MCF 10A (cell line): ENCODE measurements at regions not wholly inside any gene's neighbourhood (a gene's known extent, or its start where the extent isn't known, plus 50 kb on each side); places are given as distances from the start of the nearest gene placed in this dataset.

Source experiments
- BruUV-seq: library from RNA; stranded (reverse); fragments of 400-500 nt; replicated peaks from 2 replicates; lab custom pipeline; 2021; lab: Mats Ljungman, UMichigan
- CTCF ChIA-PET: fragments of 300-600 bp; sonication (Branson Sonifier 250); formaldehyde crosslinking; extraction: SDS; loops from one replicate; lab custom pipeline; 2021; ENCODE audit warnings: antibody characterized with exemption, inconsistent platforms; lab: Yijun Ruan, JAX
- POLR2A ChIA-PET: fragments of 300-600, 350-650 bp; sonication (Branson Sonifier 250); formaldehyde crosslinking; extraction: SDS; loops from one replicate; lab custom pipeline; 2020; ENCODE audit warnings: antibody characterized with exemption, inconsistent platforms; lab: Yijun Ruan, JAX
- DNase-seq: peaks from one replicate; pipeline ENCODE4 v3.0.0-alpha.2; 2018; ENCODE audit not compliant: unreplicated experiment
- H3K27ac Mint-ChIP-seq: one replicate; pipeline ENCODE4 v1.8.0; 2022; ENCODE audit warnings: mild to moderate bottlenecking, low read depth, mixed read lengths; ENCODE audit not compliant: unreplicated experiment
- H3K27me3 Mint-ChIP-seq: one replicate; pipeline ENCODE4 v1.8.0; 2022; ENCODE audit warnings: mixed read lengths; ENCODE audit not compliant: insufficient read depth, unreplicated experiment
- H3K36me3 Mint-ChIP-seq: one replicate; pipeline ENCODE4 v1.8.0; 2022; ENCODE audit warnings: mild to moderate bottlenecking, moderate library complexity, mixed read lengths; ENCODE audit not compliant: insufficient read depth, unreplicated experiment
- H3K4me1 Mint-ChIP-seq: one replicate; pipeline ENCODE4 v1.8.0; 2022; ENCODE audit warnings: mixed read lengths; ENCODE audit not compliant: insufficient read depth, unreplicated experiment
- H3K4me3 Mint-ChIP-seq: one replicate; pipeline ENCODE4 v1.8.0; 2022; ENCODE audit warnings: mild to moderate bottlenecking, moderate library complexity, mixed read lengths; ENCODE audit not compliant: unreplicated experiment
- H3K9me3 Mint-ChIP-seq: one replicate; pipeline ENCODE4 v1.8.0; 2022; ENCODE audit warnings: mixed read lengths; ENCODE audit not compliant: unreplicated experiment
- intact Hi-C: fragments of 100-400 bp; cut with micrococcal nuclease; formaldehyde crosslinking; loops from 2 replicates; pipeline ENCODE4 v1.14.1; 2022
- TF ChIP-seq, protein P1 (sequence below): fragments of 200-600 bp; IDR thresholded peaks from one replicate; pipeline ENCODE4 v1.8.0; 2022; ENCODE audit warnings: antibody characterized with exemption, mild to moderate bottlenecking; ENCODE audit not compliant: unreplicated experiment

- no peaks in the 10 kb centered on the region for H3K27me3 Mint-ChIP-seq
- H3K36me3 Mint-ChIP-seq, result no peaks in the 10 kb centered on the region
- TF ChIP-seq, protein P1, sequence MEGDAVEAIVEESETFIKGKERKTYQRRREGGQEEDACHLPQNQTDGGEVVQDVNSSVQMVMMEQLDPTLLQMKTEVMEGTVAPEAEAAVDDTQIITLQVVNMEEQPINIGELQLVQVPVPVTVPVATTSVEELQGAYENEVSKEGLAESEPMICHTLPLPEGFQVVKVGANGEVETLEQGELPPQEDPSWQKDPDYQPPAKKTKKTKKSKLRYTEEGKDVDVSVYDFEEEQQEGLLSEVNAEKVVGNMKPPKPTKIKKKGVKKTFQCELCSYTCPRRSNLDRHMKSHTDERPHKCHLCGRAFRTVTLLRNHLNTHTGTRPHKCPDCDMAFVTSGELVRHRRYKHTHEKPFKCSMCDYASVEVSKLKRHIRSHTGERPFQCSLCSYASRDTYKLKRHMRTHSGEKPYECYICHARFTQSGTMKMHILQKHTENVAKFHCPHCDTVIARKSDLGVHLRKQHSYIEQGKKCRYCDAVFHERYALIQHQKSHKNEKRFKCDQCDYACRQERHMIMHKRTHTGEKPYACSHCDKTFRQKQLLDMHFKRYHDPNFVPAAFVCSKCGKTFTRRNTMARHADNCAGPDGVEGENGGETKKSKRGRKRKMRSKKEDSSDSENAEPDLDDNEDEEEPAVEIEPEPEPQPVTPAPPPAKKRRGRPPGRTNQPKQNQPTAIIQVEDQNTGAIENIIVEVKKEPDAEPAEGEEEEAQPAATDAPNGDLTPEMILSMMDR, result peak; percentile 79
- CTCF ChIA-PET, result interaction anchor here (0.6 to 4.9 kb wide), 26 partner anchors 9 to 762 kb away, joined by 3 to 25 read pairs (median 4); no protein-coding TSS in a partner anchor
- no TSS peak for BruUV-seq
- peaks cover 7% of the 10 kb centered on the region for H3K9me3 Mint-ChIP-seq
- H3K4me1 Mint-ChIP-seq, result no peaks in the 10 kb centered on the region
- POLR2A ChIA-PET, result interaction anchor here (0.6 kb wide), 1 partner anchor 349 kb away, joined by 3 read pairs; no protein-coding TSS in a partner anchor
- peak overlapping the region; percentile 0 for H3K27ac Mint-ChIP-seq
- DNase-seq, result peak; percentile 59
- H3K4me3 Mint-ChIP-seq, result no peak overlapping the region
- intact Hi-C loops, result no loop called here
Observed at GRCh38 chr16:72400257-72401083, 228.5 kb upstream of the PMFBP1 start.

GRCh38 chr16:72399811-72400210, 227.9 kb upstream of the PMFBP1 start:
- intact Hi-C loops, result no loop called here
- peaks cover under 1% of the 10 kb centered on the region for H3K9me3 Mint-ChIP-seq
- no peaks in the 10 kb centered on the region for H3K27me3 Mint-ChIP-seq
- no peak overlapping the region for H3K4me3 Mint-ChIP-seq
- no peaks in the 10 kb centered on the region for H3K36me3 Mint-ChIP-seq
- TF ChIP-seq, protein P1, result no peak
- no peak overlapping the region for H3K27ac Mint-ChIP-seq
- CTCF ChIA-PET, result interaction anchor here (0.5 to 4.9 kb wide), 23 partner anchors 9 to 945 kb away, joined by 3 to 25 read pairs (median 4); no protein-coding TSS in a partner anchor
- POLR2A ChIA-PET, result no interaction called here
- DNase-seq, result no peak
- BruUV-seq, result no TSS peak
- no peaks in the 10 kb centered on the region for H3K4me1 Mint-ChIP-seq

- Mint-ChIP-seq H3K9me3 (peaks cover 7% of the 10 kb centered on the region), H3K27me3 (no peaks in the 10 kb centered on the region), H3K27ac (no peak overlapping the region), H3K4me3 (no peak overlapping the region), H3K36me3 (no peaks in the 10 kb centered on the region), H3K4me1 (no peaks in the 10 kb centered on the region)
- POLR2A ChIA-PET, result interaction anchor here (0.8 kb wide), 1 partner anchor 45 kb away, joined by 4 read pairs; no protein-coding TSS in a partner anchor
- DNase-seq, result no peak
- TF ChIP-seq, protein P1, result no peak
- CTCF ChIA-PET, result interaction anchor here (4.9 kb wide), 1 partner anchor 68 kb away, joined by 25 read pairs; no protein-coding TSS in a partner anchor
- no TSS peak for BruUV-seq
- intact Hi-C loops, result no loop called here
Observed at GRCh38 chr16:72397876-72398275, 225.9 kb upstream of the PMFBP1 start.

DNA sequence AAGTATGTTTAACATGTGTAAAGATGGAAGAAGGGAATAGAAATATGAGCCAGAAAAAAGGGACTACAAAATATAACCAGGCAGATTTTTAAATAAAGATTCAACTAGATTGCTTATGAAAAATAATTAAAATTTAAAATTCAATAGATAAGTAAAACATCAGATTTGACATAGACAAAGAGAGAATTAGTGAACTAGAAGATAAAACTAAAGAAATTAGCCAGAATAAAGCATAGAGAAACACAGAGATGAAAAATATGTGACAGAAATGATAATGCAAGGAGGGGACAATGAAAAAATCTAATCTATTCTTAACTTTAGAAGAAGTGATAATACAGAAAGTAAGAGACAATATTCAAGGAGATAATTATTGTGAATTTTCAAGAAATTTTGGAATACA, 222.6 kb upstream of the PMFBP1 start:
- intact Hi-C loops, result no loop called here

More for the DNA sequence above, 222.6 kb upstream of the PMFBP1 start:
- no peaks in the 10 kb centered on the region for H3K4me1 Mint-ChIP-seq
- H3K27me3 Mint-ChIP-seq, result no peaks in the 10 kb centered on the region
- TF ChIP-seq, protein P1, result no peak
- H3K9me3 Mint-ChIP-seq, result peaks cover 9% of the 10 kb centered on the region
- H3K27ac Mint-ChIP-seq, result no peak overlapping the region
- H3K36me3 Mint-ChIP-seq, result no peaks in the 10 kb centered on the region
- BruUV-seq, result no TSS peak
- POLR2A ChIA-PET, result no interaction called here
- H3K4me3 Mint-ChIP-seq, result no peak overlapping the region
- CTCF ChIA-PET, result no interaction called here
- no peak for DNase-seq
